Fibroblast of peridontal ligament (primary cell): ENCODE measurements at regions not wholly inside any gene's neighbourhood (a gene's known extent, or its start where the extent isn't known, plus 50 kb on each side); places are given as distances from the start of the nearest gene placed in this dataset.

ENCODE experiments used
- DNase-seq: peaks from one replicate; pipeline ENCODE4 v3.0.0-alpha.2; 2010; ENCODE audit errors: extremely low read depth

DNA sequence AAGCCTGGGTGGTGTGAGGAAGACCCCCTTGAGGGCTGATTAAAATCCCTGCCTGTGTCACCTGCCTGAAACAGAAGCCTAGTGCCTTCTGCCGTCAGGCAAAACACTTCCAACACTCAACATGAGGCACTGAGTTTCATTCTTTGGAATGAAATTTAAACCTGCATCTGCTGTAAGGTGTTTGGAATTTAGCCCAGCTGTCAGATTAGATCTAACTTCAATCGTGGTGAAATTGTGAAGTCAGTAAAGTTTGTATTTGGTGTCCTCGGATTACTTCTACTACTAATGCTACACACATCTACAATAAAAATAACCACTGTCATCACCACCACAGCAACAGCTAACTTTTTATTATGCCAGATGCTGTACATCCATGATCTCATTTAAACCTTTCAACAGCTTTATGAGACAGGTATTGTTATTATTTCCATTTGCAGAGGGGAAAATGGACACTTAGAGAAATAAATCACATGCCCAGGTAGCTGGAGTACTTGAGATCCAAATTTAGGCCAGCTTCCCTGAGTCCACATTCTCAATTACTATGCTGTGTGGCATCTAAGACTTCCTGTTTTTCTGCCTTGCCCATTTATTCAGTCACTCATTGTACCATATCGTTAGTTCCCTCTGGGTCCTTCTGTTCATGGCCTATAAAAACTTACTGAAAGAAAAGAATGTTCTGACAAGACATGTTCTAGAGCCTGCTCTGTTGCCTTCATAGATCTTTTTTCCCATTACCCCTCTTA, 98.2 kb upstream of the GCFC2 start:
- no peak for DNase-seq

DNA sequence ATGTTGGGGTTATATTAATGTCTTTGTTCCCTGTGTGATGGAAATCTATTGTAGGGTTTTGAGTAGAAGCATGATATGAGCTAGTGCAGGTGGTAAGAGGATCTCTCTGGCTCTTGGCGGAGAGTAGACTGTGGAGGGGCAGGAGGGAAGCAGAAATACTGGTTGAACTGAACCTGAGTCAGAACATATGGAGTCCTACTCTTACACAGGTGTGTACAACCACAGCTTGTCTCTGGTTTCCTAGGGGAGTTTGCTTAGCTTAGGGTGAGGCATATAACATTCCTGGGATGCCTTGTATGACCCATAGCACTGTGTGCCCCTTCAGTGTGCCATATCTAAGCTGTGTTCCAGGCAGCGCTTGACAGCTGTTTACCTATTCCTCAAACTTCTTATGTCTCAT, 97.3 kb upstream of the GCFC2 start:
- no peak for DNase-seq

DNA sequence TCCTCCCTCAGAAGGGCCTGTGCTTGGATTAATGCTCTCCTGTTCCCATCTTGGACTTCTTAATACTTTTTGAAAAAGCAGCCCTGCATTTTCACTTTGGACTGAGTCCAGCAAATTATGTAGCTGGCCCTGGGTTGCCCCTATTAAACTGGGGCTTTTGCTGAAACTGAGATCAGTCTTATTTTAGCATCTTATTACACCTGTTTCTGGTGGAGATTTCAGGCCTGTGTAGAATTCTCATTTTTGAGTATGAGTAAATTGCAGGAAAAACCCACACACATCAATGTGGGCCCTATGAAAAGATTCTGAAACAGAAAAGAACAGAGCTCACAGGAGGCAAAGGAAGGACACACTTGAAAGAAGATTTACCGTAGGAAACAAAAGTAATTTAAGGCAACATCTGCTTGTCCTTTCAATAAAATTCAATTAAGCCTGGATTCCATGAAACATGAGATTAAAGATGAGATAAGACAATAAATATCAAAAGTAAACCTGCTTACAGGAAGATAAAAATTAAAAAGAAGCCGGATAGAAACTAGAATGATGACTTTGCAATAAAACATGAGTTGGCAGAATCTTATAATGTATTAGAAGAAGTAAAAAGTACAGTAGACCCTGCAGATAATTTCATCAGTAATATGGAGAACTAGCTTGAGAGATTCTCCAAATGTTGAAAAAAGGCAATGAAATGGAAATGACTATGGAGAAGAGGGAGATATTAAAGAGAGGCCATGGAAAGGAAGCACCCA, 90.7 kb upstream of the GCFC2 start:
- no peak for DNase-seq

DNA sequence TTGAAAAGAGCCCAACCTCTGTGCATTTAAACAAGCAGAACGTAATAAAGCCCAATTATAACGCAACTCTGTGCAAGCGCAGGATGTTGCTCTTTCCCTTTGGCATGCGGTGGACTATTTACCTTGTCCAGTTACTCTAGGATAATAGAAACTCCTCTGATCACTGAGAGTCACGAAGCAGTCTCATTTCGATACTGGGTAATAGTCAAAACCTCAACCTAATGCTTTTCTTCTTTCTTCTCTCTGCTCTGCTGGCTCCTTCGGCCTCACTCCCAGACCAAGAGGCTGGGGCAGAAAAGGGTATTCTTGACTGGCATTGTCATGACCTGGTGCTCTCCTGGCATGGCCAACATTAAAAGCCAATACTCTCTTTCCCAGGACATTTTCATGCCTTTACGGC, 89.7 kb upstream of the GCFC2 start:
- no peak for DNase-seq

DNA sequence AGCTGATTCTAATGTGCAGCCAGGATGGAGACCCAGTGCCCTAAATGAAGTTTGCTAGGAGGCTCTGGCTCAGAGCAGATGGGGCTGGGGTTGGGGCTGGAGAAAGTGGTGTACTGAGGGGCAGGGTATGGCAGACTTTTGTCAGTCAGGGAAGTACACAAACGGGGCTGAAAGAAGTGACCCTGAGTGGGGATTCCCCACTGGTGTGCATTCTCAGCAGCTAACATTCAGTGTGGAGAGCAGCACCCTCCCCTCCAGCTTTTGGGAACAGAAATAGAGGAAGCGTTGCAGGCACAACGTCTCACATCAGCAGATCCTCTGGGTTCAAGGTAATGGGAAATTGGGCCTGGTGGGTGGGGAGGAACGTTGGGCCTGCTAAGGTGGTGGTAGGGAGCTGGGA, 89.1 kb upstream of the GCFC2 start:
- DNase-seq: no peak

DNA sequence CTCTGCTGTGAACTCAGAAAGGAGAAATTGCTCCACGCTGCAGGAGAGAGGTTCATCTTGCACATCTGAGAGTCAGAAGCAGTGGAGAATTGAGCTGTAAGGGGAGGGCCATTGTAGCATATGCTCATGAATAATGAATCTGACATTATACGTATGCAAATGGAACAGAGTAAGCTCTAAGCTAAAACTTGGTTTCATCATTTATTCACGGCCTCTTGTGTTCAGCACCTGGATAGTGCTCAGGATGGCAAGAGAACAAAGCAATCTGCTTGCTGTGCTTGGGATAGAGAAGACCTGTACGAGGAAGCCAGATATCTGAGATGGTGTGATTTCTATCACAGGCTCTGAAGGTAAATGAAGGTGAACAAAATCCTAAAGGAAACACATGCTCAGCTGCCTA, 87.9 kb upstream of the GCFC2 start:
- no peak for DNase-seq

DNA sequence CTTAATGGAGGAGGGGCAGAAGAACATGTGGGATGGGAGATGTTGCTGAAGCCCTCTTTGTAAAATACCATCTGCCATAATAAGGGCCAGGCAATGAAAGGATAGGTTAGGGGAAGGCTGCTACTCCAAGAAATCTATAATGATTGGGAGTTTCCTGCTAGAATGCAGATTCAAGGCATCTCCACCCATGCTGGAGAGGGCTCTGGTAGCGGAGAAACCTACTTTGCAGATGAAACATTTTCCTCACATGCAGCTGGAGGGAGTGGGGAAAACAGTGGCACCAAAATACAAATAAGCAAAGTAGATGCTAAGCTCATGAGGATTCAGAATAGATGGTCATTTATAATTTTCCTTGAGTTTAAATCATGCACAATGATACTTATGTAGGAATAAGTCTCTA, 82.3 kb upstream of the GCFC2 start:
- no peak for DNase-seq

DNA sequence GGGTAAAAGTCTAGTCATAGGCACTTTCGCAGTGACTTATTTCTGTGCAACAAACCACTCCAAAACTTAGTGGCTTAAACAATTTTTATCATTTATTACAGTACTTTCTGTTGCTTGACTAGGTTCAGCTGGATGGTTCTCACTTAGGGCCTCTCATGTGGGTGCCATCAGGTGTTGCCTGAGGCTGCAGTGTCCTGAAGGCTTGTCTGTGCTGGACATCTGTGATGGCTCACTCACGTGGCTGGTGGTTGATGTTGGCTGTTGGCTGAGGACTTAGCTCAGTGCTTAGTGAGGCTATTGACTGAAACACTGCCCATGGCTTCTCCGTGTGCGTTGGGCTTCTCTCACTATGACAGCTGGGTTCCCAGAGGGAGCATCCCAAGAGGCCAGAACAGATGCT, 81.4 kb upstream of the GCFC2 start:
- DNase-seq: no peak

DNA sequence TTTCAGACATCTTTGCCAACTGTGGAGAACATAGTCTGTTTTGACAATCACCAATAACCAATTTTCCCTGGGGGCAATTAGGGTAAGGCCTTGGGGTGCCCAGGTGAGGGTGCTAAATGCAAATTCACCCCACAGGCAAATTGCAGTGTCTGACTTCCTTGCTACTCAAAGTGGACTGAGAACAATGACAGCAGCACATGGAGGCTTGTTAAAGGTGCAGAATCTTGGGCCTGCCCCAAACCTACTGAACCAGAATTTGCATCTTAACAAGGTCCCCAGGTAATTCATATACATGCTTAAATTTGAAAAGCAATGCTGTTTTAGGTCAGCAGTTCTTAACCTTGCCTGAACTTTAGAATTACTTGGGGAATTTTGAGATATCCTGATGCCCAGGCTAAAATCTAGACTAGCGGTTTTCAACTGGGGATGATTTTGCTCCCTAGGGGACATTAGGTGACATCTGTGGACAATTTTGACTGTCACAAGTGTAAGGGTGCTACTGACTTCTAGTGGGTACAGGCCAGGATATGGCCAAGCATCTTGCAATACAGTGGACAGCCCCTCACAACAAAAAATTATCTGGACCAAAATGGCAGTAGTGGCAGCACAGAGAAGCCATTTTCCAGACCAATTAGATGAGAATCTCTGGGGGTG, 80.2 kb upstream of the GCFC2 start:
- DNase-seq: no peak

DNA sequence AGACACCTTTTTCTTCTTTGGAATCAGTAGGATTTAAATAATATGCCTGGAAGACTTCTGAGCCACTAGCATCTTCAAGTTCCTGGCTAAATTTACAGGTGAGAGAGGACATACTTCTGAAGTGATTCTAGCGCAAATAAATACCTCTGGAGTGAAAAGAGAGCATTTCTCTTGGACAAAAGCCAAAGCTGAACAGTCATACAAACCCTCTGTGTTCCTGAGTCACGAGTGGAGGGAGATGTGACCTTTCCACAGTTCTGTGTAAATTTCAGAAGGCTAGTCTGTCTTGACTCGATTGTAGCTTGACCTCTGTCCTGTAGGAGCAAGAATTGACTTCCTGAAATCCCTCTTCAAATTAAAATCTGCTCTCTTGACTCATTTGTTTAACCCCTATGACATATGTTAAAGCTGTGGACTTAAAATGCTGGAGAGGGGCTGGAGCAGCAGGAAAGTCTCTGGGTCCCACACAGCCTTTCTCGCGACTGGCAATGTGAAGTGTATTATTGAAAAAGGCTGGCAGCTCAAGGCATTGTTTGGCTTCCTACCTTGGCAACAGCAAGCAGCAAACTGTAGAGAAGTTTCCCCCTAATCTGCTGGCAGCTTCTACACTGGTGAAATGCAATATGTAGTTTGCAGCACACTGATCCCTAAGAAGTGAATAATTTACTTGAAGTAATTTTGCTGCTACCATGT, 79.6 kb upstream of the GCFC2 start:
- no peak for DNase-seq

DNA sequence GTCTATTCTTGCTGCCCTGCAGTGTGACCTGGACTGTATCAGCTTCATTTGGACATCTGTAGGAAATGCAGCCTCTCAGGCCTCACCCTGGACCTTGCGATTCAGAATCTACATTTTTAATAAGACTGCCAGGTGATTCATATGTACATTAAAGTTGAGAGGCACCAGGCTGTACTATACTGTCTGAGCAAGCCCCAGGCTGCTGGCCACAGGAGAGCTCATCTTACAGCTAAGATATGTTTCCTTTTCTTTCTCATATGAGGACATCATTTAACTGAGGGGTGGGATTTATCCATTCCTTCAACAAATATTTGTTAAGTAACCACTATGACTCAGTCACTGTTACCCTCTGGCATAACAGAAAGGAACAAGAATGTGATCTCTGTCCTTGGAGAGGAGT, 78.2 kb upstream of the GCFC2 start:
- no peak for DNase-seq

DNA sequence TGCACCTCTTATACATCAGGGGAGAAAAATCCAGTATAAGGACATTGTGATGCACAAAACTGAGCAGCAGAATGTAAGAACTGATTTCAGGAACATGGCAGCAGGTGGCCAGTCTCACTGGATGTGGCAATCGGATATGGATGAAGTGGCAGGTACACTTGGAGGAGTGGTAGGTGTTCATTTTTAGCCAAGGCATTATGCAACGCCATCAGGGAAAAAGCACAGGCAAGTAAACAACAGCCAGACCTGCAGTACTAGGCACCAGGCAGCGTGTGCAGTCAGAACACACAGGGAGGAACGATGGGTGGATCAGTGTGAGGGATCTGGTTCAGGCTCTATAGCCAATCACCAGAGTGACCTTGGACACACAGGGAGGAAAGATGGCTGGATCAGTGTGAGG, 77.4 kb upstream of the GCFC2 start:
- DNase-seq: no peak

DNA sequence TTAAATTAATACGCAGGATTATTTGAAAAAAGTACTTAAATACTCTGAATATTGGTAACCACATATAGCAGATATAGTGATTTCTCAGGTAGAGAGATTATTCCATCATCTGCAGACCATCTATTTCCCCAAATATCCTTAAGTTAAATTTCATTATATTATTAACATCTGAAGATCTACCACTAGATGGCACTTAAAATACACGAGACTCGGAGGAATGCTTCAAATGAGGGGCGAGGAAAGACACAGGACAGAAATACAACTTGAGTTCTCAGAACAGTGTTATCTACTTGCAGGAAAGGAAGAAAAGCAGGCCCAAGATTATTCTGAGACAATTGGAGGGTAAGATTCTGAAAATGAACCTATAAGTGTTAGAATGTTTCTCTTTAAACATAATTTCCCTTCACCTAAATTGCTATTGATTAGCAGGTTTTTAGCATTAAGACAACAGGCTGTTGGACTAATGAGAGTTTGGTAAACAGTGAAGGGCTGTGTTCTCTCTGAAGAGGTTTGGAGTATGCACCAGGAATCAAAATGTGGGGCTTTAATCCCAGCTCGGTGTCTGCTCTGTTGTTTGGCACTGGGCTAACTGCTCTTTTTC, 76.9 kb upstream of the GCFC2 start:
- peak; percentile 45 for DNase-seq

DNA sequence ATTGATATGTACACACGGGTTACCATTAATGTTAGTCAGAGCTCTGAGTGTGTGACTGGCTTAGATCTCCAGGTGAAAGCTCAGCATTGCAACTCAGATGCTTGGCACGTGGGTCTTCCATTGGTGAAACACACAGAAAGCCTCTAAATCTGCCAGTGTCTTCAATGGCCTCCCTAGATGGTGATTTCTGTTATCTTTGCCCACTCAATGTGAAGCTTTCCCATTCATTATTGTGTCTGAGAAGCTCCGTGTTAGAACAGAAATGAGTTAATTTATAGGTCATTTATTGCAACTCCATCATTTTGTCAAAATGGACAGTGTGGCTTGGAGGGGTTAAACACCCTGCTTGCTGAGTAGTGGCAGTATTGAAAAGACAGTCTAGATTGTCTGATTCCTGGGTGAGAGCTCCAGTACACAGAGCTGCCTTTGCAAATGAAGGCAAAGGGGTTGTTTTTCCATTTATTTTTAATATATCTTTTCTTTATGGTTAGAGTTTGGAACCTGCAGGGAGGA, 64.7 kb upstream of the GCFC2 start:
- no peak for DNase-seq

DNA sequence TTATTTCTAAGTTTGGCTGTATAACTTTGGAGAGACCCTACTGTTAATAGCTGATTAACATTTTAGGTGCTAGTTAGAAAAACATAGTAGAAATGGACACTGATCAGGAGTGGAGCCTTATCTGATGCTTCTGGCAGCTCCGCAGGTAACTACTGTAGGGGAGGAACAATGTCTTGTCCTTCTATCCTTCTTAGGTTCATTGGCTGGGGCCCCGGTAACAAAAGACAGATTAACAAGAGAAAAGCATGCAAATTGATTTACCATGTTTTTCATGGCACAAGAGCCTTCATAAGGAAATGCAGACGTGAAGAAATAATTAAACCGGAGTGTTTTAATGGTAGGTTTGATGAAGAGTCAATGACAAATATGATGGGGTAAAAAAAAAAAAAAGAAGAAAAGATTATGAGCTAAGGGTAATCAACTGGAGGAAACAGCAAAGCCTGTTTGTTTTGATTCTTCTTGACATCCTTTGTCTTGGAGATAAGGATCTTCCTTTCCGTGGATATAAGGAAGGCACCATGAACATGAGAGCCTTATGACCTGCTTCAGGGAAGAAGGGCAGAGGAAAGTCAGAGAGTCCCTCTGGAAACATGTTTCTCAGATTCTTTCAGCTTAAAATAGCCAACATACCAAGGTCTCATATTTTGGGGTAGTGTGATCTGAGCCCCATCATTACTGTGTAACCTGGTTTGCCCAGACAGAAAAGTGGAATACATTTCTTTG, 62.4 kb upstream of the GCFC2 start:
- DNase-seq: no peak

DNA sequence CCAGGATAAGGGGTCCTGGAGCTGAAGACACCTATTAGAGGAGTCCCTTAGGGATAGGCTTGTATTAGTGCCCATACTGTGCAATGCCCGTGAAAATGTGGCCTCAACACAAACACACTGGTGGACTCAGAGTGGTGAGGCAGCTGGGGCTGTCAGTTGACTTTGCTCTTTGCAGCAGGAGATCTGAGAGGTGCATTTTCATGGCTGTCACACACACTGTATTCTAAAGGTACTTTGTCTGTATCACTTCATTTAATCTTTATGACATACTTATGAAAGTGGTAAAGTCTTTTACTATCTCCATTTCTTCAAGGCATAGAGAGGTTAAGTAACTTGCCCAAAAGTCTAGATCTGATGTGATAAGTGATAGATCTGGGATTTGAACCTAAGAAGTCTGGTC, 55.1 kb upstream of the GCFC2 start:
- DNase-seq: no peak

DNA sequence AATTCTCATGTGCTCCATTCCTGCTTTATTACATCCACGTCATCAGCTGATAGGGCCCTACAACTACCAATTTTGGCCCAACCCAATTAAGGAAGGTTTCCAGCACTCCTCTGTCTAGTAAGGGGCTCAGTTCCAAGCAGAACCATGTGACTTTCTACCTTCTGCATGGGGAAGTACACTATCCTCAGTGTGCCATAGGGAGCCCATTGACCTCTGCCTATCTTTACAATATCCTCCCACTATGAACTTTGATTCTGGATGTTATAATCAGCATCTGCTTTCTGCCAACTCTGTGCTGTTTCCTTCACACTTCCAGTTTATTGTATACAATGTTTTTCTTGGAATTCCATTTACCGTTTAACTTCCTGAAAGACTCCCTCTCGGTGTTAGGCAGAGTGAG, 53.9 kb upstream of the GCFC2 start:
- DNase-seq: no peak
